Esophagus squamous epithelium (tissue), 5 donors: ENCODE measurements at regions not wholly inside any gene's neighbourhood (a gene's known extent, or its start where the extent isn't known, plus 50 kb on each side); places are given as distances from the start of the nearest gene placed in this dataset.

Source experiments
- DNase-seq: peaks from one replicate; lab custom pipeline; 2025; lab: John Stamatoyannopoulos, UW
- H3K27ac ChIP-seq, 4 donors: fragments of 200-600 bp; sonication (generic); one replicate each; pipeline ENCODE4 v1.5.1; 2016 to 2019; ENCODE audit warnings: mild to moderate bottlenecking in 1 of 4
- H3K27me3 ChIP-seq, 4 donors: fragments of 200-600 bp; sonication (generic); 1 replicate in 3 of 4; 2 replicates in 1 of 4; pipeline versions ENCODE4 v1.5.1 to v1.6.0; 2017 to 2021; ENCODE audit warnings: antibody characterized with exemption in 1 of 4
- H3K36me3 ChIP-seq, 3 donors: fragments of 200-600 bp; sonication (generic); one replicate each; pipeline ENCODE4 v1.5.1; 2016 to 2019
- H3K4me1 ChIP-seq, 3 donors: fragments of 200-600 bp; sonication (generic); one replicate each; pipeline ENCODE4 v1.5.1; 2017 to 2019
- H3K4me3 ChIP-seq, 4 donors: fragments of 200-600 bp; sonication (generic); 1 replicate in 3 of 4; 2 replicates in 1 of 4; pipeline ENCODE4 v1.5.1; 2016 to 2019; ENCODE audit warnings: mild to moderate bottlenecking in 2 of 4, moderate library complexity in 1 of 4
- H3K9me3 ChIP-seq, 3 donors: fragments of 200-600 bp; sonication (generic); one replicate each; pipeline ENCODE4 v1.5.1; 2016 to 2019
- CTCF ChIP-seq, 6 experiments: fragments of 450-650 bp in 4 of 6; fragments of 200-600 bp in 2 of 6; sonication (generic) in 2 of 6; IDR thresholded peaks; one replicate each; pipeline ENCODE4 v1.5.1; 2016 to 2019; ENCODE audit warnings: antibody characterized with exemption in 6 of 6, mild to moderate bottlenecking in 4 of 6, moderate library complexity in 4 of 6
- POLR2A ChIP-seq, 4 donors: fragments of 450-650 bp; IDR thresholded peaks; one replicate each; pipeline ENCODE4 v1.6.1; 2017; ENCODE audit warnings: antibody characterized with exemption in 4 of 4, mild to moderate bottlenecking in 4 of 4, moderate library complexity in 3 of 4
- WGBS, 2 donors: methylation state at CpG; one replicate each; pipeline ENCODE4 v1.1.5; 2018; 5-methylcytosine and 5-hydroxymethylcytosine counted together
- intact Hi-C: fragments of 100-400 bp; cut with DNase I; formaldehyde crosslinking; loops from one replicate; pipeline ENCODE4 v1.15.0; 2022
- donor health status: DM: yes; HTN: yes; CAD: no.

GRCh38 chr7:84582747-84583146 lies 388.2 kb upstream of the SEMA3A start:
- Histone ChIP-seq H3K4me1 (no peaks in the 10 kb centered on the region), H3K4me3 (no peak overlapping the region), H3K27me3 (no peaks in the 10 kb centered on the region), H3K27ac (no peak overlapping the region), H3K36me3 (no peaks in the 10 kb centered on the region), H3K9me3 (no peaks in the 10 kb centered on the region)
- 85% methylated on average over 3 of the region's 3 CpGs for WGBS, 2 donors
- TF ChIP-seq CTCF (IDR thresholded peaks at IDR 0.05) (no peak), POLR2A (IDR thresholded peaks at IDR 0.05) (no peak)
- DNase-seq, result no peak
- intact Hi-C loops, result no loop called here

GRCh38 chr7:84578825-84579224 lies 384.2 kb upstream of the SEMA3A start:
- WGBS, 2 donors, result 84 to 90% methylated on average over 3 of the region's 3 CpGs
- no peaks in the 10 kb centered on the region for H3K4me1 ChIP-seq
- no peaks in the 10 kb centered on the region for H3K36me3 ChIP-seq
- no peak for DNase-seq
- no peak overlapping the region for H3K4me3 ChIP-seq
- intact Hi-C loops, result no loop called here
- H3K9me3 ChIP-seq, result no peaks in the 10 kb centered on the region
- TF ChIP-seq POLR2A (IDR thresholded peaks at IDR 0.05) (no peak), CTCF (IDR thresholded peaks at IDR 0.05) (no peak)
- H3K27me3 ChIP-seq, result no peaks in the 10 kb centered on the region
- H3K27ac ChIP-seq, result no peak overlapping the region

GRCh38 chr7:84568781-84569180 lies 374.2 kb upstream of the SEMA3A start:
- H3K27ac ChIP-seq, result no peak overlapping the region
- no peak for TF ChIP-seq CTCF (IDR thresholded peaks at IDR 0.05)
- no peak for TF ChIP-seq POLR2A (IDR thresholded peaks at IDR 0.05)

GRCh38 chr7:84565345-84566074 lies 370.9 kb upstream of the SEMA3A start:
- H3K36me3 ChIP-seq, result no peaks in the 10 kb centered on the region
- intact Hi-C loops, result no loop called here
- no peak for DNase-seq
- H3K9me3 ChIP-seq, result no peaks in the 10 kb centered on the region
- no peaks in the 10 kb centered on the region for H3K27me3 ChIP-seq
- no peaks in the 10 kb centered on the region for H3K4me1 ChIP-seq
- H3K4me3 ChIP-seq, result no peak overlapping the region
- TF ChIP-seq CTCF (IDR thresholded peaks at IDR 0.05) (no peak), POLR2A (IDR thresholded peaks at IDR 0.05) (no peak)
- no peak overlapping the region for H3K27ac ChIP-seq
- WGBS, 2 donors, result 76 to 79% methylated on average over 2 of the region's 2 CpGs

More at GRCh38 chr7:84568781-84569180, 374.2 kb upstream of the SEMA3A start:
- 78 to 85% methylated on average over 3 of the region's 3 CpGs for WGBS, 2 donors
- intact Hi-C loops, result no loop called here
- Histone ChIP-seq H3K9me3 (no peaks in the 10 kb centered on the region), H3K27me3 (no peaks in the 10 kb centered on the region), H3K36me3 (no peaks in the 10 kb centered on the region), H3K4me3 (no peak overlapping the region), H3K4me1 (no peaks in the 10 kb centered on the region)
- no peak for DNase-seq

- H3K27me3 ChIP-seq, result no peaks in the 10 kb centered on the region
- no peak overlapping the region for H3K27ac ChIP-seq
- TF ChIP-seq CTCF (IDR thresholded peaks at IDR 0.05) (no peak), POLR2A (IDR thresholded peaks at IDR 0.05) (no peak)
- no peaks in the 10 kb centered on the region for H3K4me1 ChIP-seq
- DNase-seq, result no peak
- H3K9me3 ChIP-seq, result peaks cover 0 to 11% (median 6%) of the 10 kb centered on the region in 3 donors
- intact Hi-C loops, result no loop called here
- H3K36me3 ChIP-seq, result no peaks in the 10 kb centered on the region
- H3K4me3 ChIP-seq, result no peak overlapping the region
Measured at GRCh38 chr7:84553711-84554110, 359.1 kb upstream of the SEMA3A start.
